SK-N-SH treated with all-trans-retinoic acid at 6 μM for 48 hours (cell line): ENCODE measurements at regions not wholly inside any gene's neighbourhood (a gene's known extent, or its start where the extent isn't known, plus 50 kb on each side); places are given as distances from the start of the nearest gene placed in this dataset.
"Not testable (repeated sequence)": the region's sequence is repeated elsewhere in the genome, so short reads cannot be mapped to it uniquely, and the experiment has no call there.

ENCODE experiments used
- ATAC-seq: fragments of 200-7000 bp; cut with Tn5 transposase; 3 replicates; pipeline ENCODE4 v1.9.1; 2020; ENCODE audit warnings: mild to moderate bottlenecking, moderate library complexity
- BACH2 ChIP-seq: fragments of 250-450 bp; sonication (Bioruptor Pico); IDR thresholded peaks from 2 replicates; pipeline ENCODE4 v1.9.0; 2021; ENCODE audit warnings: mild to moderate bottlenecking, borderline replicate concordance
- CREB5 ChIP-seq: fragments of 250-450 bp; sonication (Bioruptor Pico); IDR thresholded peaks from 2 replicates; pipeline ENCODE4 v1.5.1; 2020; ENCODE audit warnings: low read depth, mild to moderate bottlenecking, moderate library complexity
- CSDC2 ChIP-seq: fragments of 250-450 bp; sonication (Bioruptor Pico); IDR thresholded peaks from 2 replicates; pipeline ENCODE4 v1.5.0; 2020; ENCODE audit warnings: mild to moderate bottlenecking, moderate library complexity
- CSRNP3 ChIP-seq: fragments of 250-450 bp; sonication (Bioruptor Pico); IDR thresholded peaks from 2 replicates; pipeline ENCODE4 v1.5.1; 2021; ENCODE audit warnings: mild to moderate bottlenecking, moderate library complexity
- ESRRG ChIP-seq: fragments of 250-450 bp; sonication (Bioruptor Pico); IDR thresholded peaks from 2 replicates; pipeline ENCODE4 v1.6.1; 2021; ENCODE audit warnings: mild to moderate bottlenecking
- GLIS3 ChIP-seq: fragments of 250-450 bp; sonication (Bioruptor Pico); IDR thresholded peaks from 2 replicates; pipeline ENCODE4 v1.5.0; 2020; ENCODE audit warnings: mild to moderate bottlenecking, moderate library complexity
- ISL1 ChIP-seq: fragments of 250-450 bp; sonication (Bioruptor Pico); IDR thresholded peaks from 2 replicates; pipeline ENCODE4 v2.1.2; 2022; ENCODE audit warnings: mild to moderate bottlenecking, moderate library complexity
- PATZ1 ChIP-seq: fragments of 250-450 bp; sonication (Bioruptor Pico); IDR thresholded peaks from 2 replicates; pipeline ENCODE4 v1.8.0; 2020; ENCODE audit warnings: mild to moderate bottlenecking, moderate library complexity, borderline replicate concordance
- POU6F1 ChIP-seq: fragments of 250-450 bp; sonication (Bioruptor Pico); IDR thresholded peaks from 2 replicates; pipeline ENCODE4 v1.8.0; 2021; ENCODE audit warnings: low read depth, mild to moderate bottlenecking, moderate library complexity, borderline replicate concordance
- PPARA ChIP-seq: fragments of 250-450 bp; sonication (Bioruptor Pico); IDR thresholded peaks from 2 replicates; pipeline ENCODE4 v1.5.0; 2020; ENCODE audit warnings: mild to moderate bottlenecking, borderline replicate concordance
- RARB ChIP-seq: fragments of 250-450 bp; sonication (Bioruptor Pico); IDR thresholded peaks from 2 replicates; pipeline ENCODE4 v1.8.0; 2021; ENCODE audit warnings: mild to moderate bottlenecking, moderate library complexity
- SNAI2 ChIP-seq: fragments of 250-450 bp; sonication (Bioruptor Pico); IDR thresholded peaks from 2 replicates; pipeline ENCODE4 v1.5.0; 2020; ENCODE audit warnings: mild to moderate bottlenecking, moderate library complexity
- TCF4 ChIP-seq: fragments of 250-450 bp; sonication (Bioruptor Pico); IDR thresholded peaks from 2 replicates; pipeline ENCODE4 v1.8.0; 2021; ENCODE audit warnings: mild to moderate bottlenecking, moderate library complexity, borderline replicate concordance
- ZC3H10 ChIP-seq: fragments of 250-450 bp; sonication (Bioruptor Pico); IDR thresholded peaks from 2 replicates; pipeline ENCODE4 v1.5.1; 2021; ENCODE audit warnings: mild to moderate bottlenecking, moderate library complexity
- ZFP3 ChIP-seq: fragments of 250-450 bp; sonication (Bioruptor Pico); IDR thresholded peaks from 2 replicates; pipeline ENCODE4 v1.5.0; 2020; ENCODE audit warnings: mild to moderate bottlenecking, moderate library complexity
- ZFP30 ChIP-seq: fragments of 450-650 bp; formaldehyde crosslinking; IDR thresholded peaks from 2 replicates; pipeline ENCODE4 v1.5.0; 2022; ENCODE audit warnings: mild to moderate bottlenecking, moderate library complexity
- ZNF8 ChIP-seq: fragments of 450-650 bp; formaldehyde crosslinking; IDR thresholded peaks from 2 replicates; pipeline ENCODE4 v1.5.0; 2020; ENCODE audit warnings: mild to moderate bottlenecking, moderate library complexity

GRCh38 chr9:7567687-7568086 lies 231.9 kb downstream of the DMAC1 start:
- no peak for ATAC-seq
- TF ChIP-seq RARB (no peak), BACH2 (CRISPR knock-in tag) (no peak)

- no peak for ATAC-seq
- TF ChIP-seq CREB5 (no peak), POU6F1 (CRISPR knock-in tag) (no peak), SNAI2 (CRISPR knock-in tag) (no peak), ZC3H10 (CRISPR knock-in tag) (no peak), ISL1 (CRISPR knock-in tag) (no peak), ZFP30 (CRISPR knock-in tag) (no peak), ZFP3 (no peak), TCF4 (no peak), ESRRG (CRISPR knock-in tag) (no peak), CSRNP3 (CRISPR knock-in tag) (no peak)
These were observed 238.0 kb downstream of the DMAC1 start for GRCh38 chr9:7561527-7562080.

GRCh38 chr9:7560669-7561305 lies 238.8 kb downstream of the DMAC1 start:
- TF ChIP-seq ZFP30 (CRISPR knock-in tag) (no peak), CREB5 (no peak), PATZ1 (no peak), GLIS3 (no peak)
- ATAC-seq = no peak

- TF ChIP-seq PPARA (CRISPR knock-in tag) = no peak
- TF ChIP-seq ISL1 (CRISPR knock-in tag) = no peak
- no peak for ATAC-seq
These were observed 244.9 kb downstream of the DMAC1 start for GRCh38 chr9:7554699-7555098.

- ATAC-seq = not testable (repeated sequence)
These were observed 246.9 kb downstream of the DMAC1 start for GRCh38 chr9:7552706-7553105.

GRCh38 chr9:7549249-7549648 lies 250.3 kb downstream of the DMAC1 start:
- no peak for ATAC-seq
- TF ChIP-seq CSDC2 (CRISPR knock-in tag) (no peak), POU6F1 (CRISPR knock-in tag) (no peak), ZNF8 (CRISPR knock-in tag) (no peak)
